ENCODE measurements at regions not wholly inside any gene's neighbourhood (a gene's known extent, or its start where the extent isn't known, plus 50 kb on each side); places are given as distances from the start of the nearest gene placed in this dataset.

GRCh38 chr1:72986591-72987290, 704.4 kb upstream of the NEGR1 start:
- TF ChIP-seq, protein P1, sequence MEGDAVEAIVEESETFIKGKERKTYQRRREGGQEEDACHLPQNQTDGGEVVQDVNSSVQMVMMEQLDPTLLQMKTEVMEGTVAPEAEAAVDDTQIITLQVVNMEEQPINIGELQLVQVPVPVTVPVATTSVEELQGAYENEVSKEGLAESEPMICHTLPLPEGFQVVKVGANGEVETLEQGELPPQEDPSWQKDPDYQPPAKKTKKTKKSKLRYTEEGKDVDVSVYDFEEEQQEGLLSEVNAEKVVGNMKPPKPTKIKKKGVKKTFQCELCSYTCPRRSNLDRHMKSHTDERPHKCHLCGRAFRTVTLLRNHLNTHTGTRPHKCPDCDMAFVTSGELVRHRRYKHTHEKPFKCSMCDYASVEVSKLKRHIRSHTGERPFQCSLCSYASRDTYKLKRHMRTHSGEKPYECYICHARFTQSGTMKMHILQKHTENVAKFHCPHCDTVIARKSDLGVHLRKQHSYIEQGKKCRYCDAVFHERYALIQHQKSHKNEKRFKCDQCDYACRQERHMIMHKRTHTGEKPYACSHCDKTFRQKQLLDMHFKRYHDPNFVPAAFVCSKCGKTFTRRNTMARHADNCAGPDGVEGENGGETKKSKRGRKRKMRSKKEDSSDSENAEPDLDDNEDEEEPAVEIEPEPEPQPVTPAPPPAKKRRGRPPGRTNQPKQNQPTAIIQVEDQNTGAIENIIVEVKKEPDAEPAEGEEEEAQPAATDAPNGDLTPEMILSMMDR (IDR thresholded peaks at IDR 0.05), result no peak
- no peak for TF ChIP-seq EZH2 (IDR thresholded peaks at IDR 0.05; ENCODE audit: borderline replicate concordance, insufficient read depth, low read depth, low read length, poor library complexity, severe bottlenecking)

All from B cell (primary cell).